ENCODE measurements at regions not wholly inside any gene's neighbourhood (a gene's known extent, or its start where the extent isn't known, plus 50 kb on each side); places are given as distances from the start of the nearest gene placed in this dataset.
"Not testable (repeated sequence)": the region's sequence is repeated elsewhere in the genome, so short reads cannot be mapped to it uniquely, and the experiment has no call there.

DNA sequence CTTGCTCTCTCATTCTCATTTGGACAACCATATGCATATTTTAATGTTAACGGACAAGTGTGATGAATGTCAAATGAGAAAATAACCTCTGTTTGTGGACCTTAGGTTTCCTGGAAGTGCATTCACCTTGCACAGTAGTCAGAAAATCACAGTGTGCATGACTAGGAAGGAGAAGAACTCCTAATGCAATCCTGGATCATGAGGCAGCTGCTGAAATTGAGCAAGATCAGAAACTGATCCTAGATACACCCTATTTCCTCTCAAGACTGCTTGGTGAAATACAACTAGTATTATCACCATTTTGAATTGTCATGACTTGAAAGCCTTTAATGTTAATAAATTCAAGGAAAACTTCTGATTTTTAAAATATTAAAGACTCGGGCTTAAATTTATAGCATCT, 1148.9 kb downstream of the STIM2 start:
- no peak overlapping the region for H3K27ac ChIP-seq (replicated peaks)
- H3K4me1 ChIP-seq = no peaks in the 10 kb centered on the region
- no peaks in the 10 kb centered on the region for H3K9me3 ChIP-seq (replicated peaks)
- TF ChIP-seq, protein P1, sequence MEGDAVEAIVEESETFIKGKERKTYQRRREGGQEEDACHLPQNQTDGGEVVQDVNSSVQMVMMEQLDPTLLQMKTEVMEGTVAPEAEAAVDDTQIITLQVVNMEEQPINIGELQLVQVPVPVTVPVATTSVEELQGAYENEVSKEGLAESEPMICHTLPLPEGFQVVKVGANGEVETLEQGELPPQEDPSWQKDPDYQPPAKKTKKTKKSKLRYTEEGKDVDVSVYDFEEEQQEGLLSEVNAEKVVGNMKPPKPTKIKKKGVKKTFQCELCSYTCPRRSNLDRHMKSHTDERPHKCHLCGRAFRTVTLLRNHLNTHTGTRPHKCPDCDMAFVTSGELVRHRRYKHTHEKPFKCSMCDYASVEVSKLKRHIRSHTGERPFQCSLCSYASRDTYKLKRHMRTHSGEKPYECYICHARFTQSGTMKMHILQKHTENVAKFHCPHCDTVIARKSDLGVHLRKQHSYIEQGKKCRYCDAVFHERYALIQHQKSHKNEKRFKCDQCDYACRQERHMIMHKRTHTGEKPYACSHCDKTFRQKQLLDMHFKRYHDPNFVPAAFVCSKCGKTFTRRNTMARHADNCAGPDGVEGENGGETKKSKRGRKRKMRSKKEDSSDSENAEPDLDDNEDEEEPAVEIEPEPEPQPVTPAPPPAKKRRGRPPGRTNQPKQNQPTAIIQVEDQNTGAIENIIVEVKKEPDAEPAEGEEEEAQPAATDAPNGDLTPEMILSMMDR (IDR thresholded peaks at IDR 0.05; ENCODE audit: borderline replicate concordance) = no peak
- no peak for DNase-seq
- intact Hi-C loops (cut with micrococcal nuclease) = no loop called here
- H3K4me3 ChIP-seq = no peak overlapping the region
- no peaks in the 10 kb centered on the region for H3K27me3 ChIP-seq (ENCODE audit: low read depth)
- no peaks in the 10 kb centered on the region for H3K36me3 ChIP-seq

DNA sequence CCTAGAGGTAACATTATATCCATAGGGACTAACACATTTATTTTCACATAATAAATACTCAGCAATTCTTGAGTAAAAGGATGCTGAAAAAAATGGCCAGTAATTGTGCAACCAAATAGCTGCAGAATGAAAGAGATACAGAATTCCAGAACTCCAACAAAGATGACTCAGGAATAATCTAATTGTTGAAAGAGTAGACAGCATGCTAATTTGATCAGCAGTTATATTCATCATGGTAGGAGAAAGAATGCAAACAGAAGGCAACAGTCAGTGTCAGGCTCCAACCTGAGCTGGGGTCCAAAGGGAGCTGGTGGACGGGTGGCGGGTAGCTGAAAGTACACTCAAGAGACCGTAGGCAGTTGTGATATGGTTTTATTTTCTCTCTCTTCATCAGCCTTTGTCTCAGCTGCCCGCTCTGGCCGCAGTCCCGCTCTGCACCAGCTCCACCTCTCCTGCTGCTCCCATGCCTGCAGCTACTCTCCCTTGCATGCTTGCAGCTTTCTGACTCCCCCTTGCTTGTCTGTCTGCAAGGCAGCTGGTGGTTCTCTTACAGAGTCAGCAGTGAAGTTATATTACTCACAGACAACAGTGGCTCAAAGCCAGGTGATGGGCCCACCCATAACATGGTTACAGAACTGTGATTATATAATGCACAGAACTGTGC, 1150.1 kb downstream of the STIM2 start:
- TF ChIP-seq, protein P1 (IDR thresholded peaks at IDR 0.05; ENCODE audit: borderline replicate concordance) = no peak

DNA sequence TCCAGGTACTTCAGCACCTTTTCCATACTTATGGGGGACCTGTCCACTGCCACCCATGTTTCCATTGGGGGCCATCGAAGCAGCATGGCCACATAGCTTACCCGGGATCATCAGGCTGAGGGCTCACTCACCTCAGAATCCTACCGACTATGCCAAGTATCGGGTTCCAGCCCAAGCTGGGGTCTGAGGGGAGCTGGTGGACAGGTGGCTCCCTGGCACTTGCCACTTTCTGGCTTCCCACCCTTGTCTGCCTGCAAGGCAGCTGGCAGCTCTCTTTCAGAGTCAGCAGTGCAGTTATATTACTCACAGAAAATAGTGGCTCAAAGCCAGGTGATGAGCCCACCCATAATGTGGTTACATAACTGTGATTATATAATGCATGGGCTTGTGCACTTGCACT, 1153.8 kb downstream of the STIM2 start:
- intact Hi-C loops (cut with micrococcal nuclease) = no loop called here
- Histone ChIP-seq H3K27me3 (ENCODE audit: low read depth) (no peaks in the 10 kb centered on the region), H3K9me3 (replicated peaks) (no peaks in the 10 kb centered on the region), H3K4me3 (no peak overlapping the region), H3K36me3 (no peaks in the 10 kb centered on the region), H3K4me1 (no peaks in the 10 kb centered on the region), H3K27ac (replicated peaks) (no peak overlapping the region)
- no peak for DNase-seq
- TF ChIP-seq, protein P1 (IDR thresholded peaks at IDR 0.05; ENCODE audit: borderline replicate concordance) = no peak

More for the DNA sequence above, 1150.1 kb downstream of the STIM2 start:
- Histone ChIP-seq H3K36me3 (no peaks in the 10 kb centered on the region), H3K27ac (replicated peaks) (no peak overlapping the region), H3K4me1 (no peaks in the 10 kb centered on the region), H3K27me3 (ENCODE audit: low read depth) (no peaks in the 10 kb centered on the region), H3K9me3 (replicated peaks) (no peaks in the 10 kb centered on the region), H3K4me3 (no peak overlapping the region)
- intact Hi-C loops (cut with micrococcal nuclease) = no loop called here
- DNase-seq = no peak

DNA sequence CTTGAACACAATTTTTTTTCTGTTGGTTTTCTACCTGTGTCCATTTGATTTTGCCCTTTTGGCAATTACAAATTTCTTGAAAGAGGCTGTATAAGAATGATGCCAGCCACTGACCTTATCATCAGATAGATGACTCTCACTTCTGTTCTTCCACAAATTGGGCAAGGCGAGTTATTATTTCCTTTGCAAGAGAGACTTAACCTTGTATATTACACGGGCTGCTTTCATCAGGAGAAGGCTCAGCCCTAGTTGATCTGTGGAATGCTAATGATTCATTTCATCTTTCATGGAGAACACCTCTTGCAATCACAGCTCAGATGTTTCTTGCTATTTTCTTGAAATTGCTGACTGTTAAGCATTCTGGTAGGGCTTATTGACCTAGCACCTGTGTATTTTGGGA, 1155.4 kb downstream of the STIM2 start:
- intact Hi-C loops (cut with micrococcal nuclease) = no loop called here
- no peak for DNase-seq
- Histone ChIP-seq H3K4me1 (no peaks in the 10 kb centered on the region), H3K4me3 (no peak overlapping the region), H3K36me3 (no peaks in the 10 kb centered on the region), H3K27ac (replicated peaks) (no peak overlapping the region), H3K27me3 (ENCODE audit: low read depth) (no peaks in the 10 kb centered on the region), H3K9me3 (replicated peaks) (no peaks in the 10 kb centered on the region)
- TF ChIP-seq, protein P1 (IDR thresholded peaks at IDR 0.05; ENCODE audit: borderline replicate concordance) = no peak

DNA sequence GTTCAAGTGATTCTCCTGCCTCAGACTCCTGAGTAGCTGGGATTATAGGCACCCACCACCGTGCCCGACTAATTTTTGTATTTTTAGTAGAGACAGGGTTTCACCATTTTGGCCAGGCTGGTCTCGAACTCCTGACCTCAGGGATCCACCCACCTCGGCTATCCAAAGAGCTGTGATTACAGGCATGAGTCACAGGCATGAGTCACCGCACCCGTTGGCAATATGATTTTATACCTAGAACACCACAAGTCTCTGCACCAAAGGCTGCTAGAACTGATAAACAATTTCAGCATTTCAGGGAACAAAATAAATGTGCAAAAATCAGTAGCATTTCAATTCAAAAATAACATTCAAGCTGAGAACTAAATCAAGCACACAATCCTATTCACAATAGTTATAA, 1177.6 kb downstream of the STIM2 start:
- DNase-seq; H3K36me3 ChIP-seq; H3K4me3 ChIP-seq; H3K27ac ChIP-seq (replicated peaks); H3K4me1 ChIP-seq; intact Hi-C loops (cut with micrococcal nuclease); H3K27me3 ChIP-seq (ENCODE audit: low read depth): not testable (repeated sequence)
- peaks cover 22% of the 10 kb centered on the region for H3K9me3 ChIP-seq (replicated peaks)

DNA sequence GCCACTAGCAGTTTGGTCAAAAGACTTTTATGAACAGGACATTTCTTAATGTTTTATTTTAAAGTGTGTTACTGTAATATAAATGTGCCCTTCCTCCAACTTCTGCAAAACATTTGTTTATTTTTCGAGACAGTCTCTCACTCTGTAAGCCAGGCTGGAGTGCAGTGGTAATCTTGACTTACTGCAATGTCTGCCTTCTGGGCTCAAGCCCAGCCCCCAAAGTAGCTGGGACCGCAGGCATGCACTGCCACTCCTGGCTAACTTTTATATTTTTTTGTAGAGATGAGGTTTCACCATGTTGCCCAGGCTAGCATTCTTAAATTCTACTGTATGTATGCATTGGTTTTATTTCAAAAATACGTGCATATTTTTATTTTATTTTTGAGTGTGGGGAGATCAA, 1201.9 kb downstream of the STIM2 start:
- Histone ChIP-seq H3K4me3 (no peak overlapping the region), H3K27ac (replicated peaks) (no peak overlapping the region), H3K27me3 (ENCODE audit: low read depth) (no peaks in the 10 kb centered on the region), H3K9me3 (replicated peaks) (no peaks in the 10 kb centered on the region), H3K36me3 (no peaks in the 10 kb centered on the region), H3K4me1 (no peaks in the 10 kb centered on the region)
- no peak for DNase-seq
- intact Hi-C loops (cut with micrococcal nuclease) = no loop called here
- TF ChIP-seq, protein P1 (IDR thresholded peaks at IDR 0.05; ENCODE audit: borderline replicate concordance) = no peak
